ENCODE measurements at regions not wholly inside any gene's neighbourhood (a gene's known extent, or its start where the extent isn't known, plus 50 kb on each side); places are given as distances from the start of the nearest gene placed in this dataset.

DNA sequence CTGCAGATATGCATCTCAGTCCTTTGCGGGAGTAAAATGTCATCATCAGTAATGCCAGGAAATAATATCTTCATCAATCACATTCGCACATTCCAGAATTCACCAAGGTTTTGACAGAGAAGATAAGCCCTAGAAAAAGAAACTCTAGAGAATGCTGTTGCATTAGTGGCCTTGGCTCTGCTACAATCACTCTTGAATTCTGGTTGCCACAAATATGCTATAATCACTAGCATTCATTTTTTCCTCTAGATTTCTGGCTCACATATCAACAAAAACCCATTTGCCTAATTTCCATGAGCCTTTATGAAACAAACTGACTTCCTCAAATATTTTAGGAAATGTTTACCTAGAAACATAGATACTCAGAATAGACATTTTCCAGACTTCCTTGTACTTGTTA is 653.4 kb downstream of the ANXA1 start:
- DNase-seq: no peak

DNA sequence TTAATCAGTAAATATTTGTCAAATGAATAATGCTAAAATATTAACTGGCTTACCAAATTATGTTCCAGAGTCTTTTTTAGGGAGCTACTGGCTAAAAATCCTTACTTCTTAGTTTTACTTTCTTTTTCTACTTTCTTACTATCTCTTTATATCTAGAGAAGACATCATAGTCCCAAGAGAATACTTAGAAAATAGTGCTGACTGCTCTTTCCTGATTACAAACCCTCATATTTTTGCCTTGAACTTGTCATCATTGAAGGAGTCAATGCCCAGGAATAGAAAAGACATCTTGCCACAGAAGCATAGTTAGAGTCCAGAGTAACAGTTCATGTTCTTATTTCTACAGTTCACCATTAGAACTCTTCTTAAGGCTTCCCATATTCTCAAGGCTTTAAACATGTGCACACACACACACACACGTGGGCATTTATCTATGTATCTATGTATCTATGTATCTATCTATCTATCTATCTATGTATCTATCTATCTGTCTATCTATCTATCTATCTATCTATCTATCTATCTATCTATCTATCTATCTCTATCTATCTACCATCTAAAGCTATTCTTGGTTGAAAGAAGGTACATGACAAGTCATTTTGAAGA is 654.3 kb downstream of the ANXA1 start:
- DNase-seq: no peak

DNA sequence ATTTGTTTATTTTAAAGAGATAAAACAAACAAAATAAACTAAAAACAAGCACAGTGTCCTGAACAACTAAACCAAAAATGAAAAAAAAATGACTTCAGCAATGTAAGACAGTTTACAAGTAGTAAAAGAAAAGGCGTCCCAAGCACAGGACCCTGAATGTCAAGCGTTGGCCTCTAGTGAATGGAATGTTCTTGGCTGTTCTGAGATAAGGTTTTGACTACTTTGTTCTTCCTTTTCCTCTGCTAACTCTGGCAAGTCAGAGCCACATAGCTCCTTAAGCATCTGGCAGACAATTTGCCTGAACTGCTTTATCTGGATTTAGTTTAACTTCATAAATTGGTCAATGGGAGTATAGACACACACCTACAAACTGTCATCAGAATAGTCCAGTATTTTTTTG is 655.2 kb downstream of the ANXA1 start:
- DNase-seq: no peak

DNA sequence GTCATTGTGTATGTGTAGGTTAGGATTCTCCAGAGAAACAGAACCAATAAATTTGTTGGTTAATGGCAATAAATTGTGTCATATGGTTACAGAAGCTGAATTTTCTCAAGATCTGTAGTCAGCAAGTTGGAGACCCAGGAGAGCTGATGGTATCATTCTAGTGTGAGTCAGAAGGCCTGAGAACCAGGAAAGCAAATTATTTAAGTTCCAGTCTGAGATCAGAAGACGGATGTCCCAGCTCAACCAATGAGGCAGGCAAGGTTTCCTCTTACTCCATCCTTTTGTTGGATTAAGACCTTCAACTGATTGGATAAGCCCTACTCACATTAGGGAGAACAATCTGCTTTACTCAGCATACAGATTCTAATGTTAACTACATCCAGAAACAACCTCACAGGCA is 656.3 kb downstream of the ANXA1 start:
- no peak for DNase-seq

DNA sequence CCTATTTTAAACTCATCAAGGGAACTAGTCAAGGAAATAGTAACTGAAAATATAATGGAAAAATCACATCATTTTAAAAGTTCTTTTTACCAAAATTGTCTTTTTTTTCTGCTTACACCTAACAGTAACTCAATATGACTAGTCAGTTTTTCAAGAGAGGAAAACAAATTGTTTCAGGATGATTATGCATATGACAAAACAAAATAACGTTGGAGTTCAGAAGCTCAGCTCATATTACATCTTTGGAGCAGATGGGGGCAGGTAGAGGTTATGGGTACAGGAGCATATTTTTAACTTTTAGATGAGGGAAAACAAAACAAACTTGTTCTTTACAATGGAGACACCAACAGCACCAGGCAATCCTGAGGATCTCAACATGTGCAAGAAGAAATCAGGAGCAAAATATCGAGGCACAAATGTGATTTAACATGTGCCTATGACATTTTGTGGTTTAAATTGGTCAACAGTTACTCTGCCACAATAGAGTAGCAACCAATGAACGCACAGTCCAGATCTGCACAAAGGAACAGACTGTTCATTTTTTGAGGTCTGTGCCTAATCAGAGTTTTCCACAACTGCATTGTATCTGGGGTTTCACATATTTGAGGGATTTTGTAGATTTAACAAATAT is 659.0 kb downstream of the ANXA1 start:
- no peak for DNase-seq

DNA sequence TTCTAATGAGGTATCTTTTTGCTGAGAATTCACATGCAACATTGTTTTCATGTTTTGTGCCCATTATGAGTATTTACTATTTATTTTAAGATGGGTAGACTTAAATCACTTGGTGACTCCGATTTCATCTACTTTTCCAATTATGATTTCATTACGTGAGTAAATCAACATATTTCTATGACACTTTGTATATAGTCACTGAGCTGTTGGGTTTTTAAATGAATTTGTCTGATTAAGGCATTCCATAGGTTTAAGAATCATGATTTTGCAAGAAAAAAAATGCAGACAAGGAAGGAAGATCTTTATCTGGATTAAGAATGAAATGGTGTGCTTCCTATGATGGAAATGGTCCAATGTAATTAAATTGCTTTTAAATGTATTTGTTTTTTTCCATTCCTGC is 661.9 kb downstream of the ANXA1 start:
- DNase-seq: no peak

DNA sequence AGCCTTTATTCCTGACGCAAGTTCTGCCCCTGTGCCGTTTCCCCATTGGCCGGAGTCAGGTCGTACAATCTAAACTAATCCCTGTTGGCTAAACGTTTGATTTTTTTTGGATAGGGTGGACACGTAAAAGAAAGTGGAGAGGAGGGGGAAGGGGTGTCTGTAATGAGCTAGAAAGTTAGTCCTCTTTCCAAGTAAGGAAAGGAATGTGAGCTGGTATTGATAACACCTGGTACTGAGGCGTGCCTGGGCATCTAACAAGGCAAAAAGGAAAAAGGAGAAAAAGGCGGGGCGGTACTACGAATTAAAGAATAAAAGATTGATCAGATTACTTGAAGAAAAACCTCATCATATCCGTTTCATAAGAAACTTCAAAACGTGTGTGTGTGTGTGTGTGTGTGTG is 665.2 kb downstream of the ANXA1 start:
- no peak for DNase-seq

DNA sequence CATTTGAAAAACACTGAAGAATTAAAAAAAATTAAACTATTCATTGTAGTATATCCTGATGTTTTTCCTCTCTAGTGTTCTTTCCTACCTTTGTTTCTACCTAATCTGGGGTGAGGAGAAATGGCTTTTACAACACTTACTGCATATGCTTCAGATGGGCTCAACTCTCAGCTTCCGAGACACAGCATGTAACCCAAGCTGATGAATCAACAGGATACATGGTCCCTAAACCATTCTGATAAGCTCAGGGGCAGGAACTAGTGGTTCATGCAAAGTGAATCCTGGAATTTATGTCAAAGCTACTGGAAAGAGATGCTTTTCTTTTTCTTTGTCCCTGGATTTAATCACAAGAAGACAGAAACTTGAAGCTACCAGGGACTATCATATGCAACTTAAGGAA is 672.5 kb upstream of the RORB start:
- DNase-seq: no peak

DNA sequence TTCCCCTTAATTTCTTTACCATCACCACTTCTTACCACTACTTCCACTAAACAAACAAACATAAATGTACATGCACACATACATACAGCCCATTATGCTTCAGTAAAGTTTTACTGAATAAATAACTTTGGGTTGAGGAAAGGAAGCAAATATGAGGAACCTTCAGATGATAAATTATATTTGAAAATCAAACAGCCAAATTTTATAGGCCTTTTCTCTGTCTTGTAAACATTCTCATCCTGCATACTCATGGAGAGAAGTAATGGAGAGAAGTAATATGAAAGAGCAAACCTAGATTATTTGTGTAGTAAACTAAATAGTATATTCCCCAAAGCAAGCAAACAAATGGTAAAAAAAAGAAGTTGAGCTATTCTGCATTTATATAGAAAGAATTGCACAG is 658.3 kb upstream of the RORB start:
- DNase-seq: no peak

DNA sequence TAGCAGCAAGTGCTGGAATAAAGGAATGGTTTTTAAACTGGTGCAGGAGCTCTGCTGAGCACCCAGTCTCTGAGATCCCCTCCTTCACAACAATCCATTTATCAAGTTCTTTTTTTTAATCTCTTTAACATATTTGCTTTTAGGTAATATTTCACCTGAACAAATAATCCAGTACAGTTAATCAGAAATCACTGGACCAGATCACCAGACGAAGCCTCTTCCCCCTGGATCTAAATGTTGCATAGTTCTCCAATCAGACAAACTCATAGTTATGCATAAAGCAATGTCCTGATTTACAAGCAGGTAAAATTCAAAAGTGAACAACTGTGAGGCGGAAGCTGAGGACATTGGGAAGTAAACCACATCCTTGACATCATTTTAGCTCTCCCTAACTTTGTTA is 657.7 kb upstream of the RORB start:
- no peak for DNase-seq

DNA sequence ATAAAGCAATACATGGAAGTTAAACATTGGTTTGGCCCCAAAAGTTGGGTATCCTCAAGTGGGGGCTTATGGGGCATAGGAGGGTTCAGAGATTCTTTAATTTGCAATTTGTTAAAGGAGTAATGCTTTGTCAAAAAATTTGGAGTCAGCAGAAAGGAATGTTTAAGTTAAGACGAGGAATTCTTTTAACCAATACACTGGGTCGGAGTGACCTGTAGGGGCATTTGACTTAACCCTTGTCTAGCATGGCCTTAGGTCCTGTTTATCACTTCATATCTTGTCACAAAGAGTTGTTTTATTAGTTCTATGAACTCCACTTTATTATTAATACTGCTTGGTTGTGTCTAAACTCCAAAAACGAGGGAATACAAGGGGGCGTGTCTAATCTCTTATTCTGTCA is 656.1 kb upstream of the RORB start:
- no peak for DNase-seq

DNA sequence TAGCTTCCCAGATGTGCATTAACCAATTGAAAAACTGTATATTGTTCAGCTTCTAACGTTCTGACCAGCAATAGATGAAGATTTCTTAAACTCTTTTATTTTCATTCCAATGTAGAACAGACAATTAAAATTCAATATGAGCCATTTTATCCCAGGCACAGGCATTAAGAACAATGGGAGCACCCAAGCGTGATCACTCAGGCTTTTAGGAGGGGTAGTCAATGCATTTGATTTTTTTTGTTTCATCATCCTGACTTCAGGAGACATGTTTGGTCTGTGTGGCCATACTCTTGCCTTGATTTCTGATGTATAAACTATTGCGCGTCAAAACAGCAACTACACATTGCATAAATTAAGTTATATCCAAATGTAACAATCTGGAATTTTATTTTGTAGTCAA is 653.0 kb upstream of the RORB start:
- DNase-seq: no peak

DNA sequence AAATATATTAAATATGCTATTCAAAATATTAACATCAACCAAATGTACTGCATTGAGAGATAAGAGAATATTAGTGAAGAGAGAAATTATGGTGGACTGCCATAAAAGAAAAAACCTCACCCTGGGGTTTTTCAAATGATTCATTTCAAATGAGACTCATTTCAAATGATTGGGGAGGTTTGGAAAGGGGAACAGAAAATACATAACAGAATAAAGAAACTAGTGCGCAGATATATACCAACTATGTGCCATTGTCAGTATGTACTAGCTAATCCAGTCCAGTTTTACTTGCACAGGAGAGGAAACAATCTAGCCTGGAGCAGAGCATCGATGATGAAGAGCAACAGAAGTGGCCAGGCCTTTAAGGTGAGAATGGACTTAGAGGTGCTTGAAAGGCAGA is 651.6 kb upstream of the RORB start:
- no peak for DNase-seq

DNA sequence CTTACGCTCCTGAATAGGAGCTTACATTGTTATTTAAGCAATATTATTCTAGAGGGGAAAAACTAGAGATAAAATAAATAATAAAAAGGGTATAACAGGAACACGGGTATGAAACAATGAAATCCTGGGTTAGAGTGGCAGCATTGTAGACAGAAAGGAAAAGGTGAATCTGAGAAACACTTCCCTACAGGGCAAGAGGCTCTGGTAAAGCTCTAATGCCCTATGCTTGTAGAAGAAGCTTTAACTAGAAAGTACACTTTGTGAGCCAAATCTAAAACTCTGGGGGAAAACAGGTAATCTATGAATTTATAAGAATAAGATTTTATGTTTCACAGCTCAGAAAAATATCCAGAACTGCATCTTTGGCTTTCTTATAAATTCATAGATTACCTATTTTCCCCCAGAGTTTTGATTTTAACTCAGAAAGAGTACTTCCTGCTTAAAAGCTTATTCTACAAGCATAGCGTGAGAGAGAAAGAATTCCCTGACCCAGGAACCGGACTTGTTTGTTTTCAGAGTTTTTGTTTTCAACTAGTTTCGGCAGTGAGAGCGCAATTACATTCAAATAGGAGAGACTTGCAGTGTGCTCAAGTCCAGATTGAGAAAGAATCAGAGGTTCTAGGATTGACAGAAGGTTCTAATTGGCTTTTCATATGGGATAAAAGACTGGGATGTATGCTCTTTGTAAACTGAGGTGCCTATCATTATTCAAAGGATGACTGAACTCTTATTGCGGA is 651.0 kb upstream of the RORB start:
- no peak for DNase-seq

DNA sequence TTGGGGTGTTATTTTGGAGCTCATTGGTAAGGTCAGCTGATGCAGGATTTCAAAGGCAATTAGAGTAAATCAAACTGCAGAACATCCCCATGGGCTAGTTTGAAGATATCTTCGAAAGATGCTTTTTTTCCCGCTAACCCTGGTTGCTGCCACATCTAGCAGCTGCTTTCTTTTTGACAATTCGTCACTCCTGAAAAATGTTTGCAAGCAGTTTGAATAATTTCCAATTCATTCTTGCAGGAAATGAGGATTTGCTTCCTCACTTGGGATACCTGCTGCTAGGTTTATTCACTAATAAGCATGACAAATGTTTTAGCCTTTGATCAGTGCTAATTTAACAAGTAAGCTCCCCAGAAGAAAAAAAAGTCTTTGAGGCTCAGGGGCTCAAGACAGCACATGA is 649.6 kb upstream of the RORB start:
- DNase-seq: no peak

DNA sequence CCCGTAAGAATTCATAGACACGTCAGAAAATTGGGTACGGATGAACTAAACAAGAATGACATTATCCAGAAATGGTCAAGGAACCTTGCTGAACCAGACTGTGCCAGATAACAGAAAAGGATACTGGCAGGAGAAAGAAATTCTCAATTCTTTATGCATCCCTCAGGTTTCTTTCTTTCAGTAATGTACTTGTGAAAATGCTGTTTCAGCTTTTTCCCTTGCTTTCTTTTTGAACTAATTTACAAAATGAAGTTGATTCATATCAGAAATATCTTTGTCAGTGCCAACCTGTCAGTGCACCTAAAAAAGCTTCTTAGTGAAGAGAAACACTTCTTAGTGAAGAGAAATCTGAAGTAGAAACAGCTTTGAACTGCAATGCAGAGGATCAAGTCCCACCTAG is 643.6 kb upstream of the RORB start:
- DNase-seq: no peak

DNA sequence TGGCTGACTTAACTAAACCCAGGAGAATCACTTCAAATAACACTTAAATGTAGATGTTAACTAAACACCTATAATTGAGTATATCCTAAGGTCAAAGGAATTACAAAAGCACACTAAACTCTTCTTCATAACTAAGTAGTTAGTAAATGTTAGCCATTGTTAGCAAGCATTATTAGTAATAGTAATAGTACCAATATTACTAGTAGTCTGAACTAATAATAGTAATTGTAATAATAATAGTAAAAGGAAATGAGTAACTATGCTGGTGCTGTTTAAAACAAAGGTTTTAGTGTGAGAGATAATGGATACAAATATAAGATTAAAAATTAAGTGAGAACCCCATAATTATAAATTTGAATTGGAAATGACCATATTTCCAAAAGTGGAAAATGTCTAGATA is 641.9 kb upstream of the RORB start:
- DNase-seq: no peak

DNA sequence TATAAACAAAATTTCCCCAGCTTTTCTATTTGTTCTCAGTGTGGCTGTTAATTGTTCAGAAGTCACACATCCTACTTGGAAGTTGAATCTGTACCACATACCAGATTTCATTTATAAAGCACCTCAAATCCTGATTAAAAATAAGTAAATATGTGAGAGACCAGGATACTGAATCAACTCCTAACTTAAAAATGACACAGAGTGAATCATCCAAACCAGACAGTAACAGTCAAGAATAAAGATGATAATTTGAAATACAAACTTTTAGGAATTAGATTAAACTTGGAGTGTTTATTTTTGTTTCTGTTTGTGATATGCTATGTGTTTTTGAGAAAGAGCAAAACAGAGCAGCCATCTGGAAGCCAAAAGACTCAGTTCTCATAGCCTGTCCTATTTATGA is 633.2 kb upstream of the RORB start:
- DNase-seq: no peak

DNA sequence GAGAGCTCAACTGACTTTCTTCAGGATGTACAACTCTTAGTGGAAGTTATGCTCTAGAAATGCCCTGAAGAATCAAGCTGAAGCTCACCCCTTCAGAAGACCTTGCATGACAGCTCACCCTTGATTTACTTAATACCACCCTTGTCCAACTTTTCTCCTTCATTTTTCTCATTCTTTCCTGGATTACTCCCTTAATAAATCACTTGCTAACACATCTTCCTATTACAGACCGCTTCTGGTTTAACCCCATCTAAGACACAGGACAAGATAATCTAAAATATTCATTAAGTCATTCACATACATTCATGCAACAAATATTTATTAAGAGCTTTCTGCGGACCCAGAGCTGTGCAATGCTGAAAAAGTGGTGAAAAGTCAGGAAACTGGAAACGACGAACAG is 630.7 kb upstream of the RORB start:
- no peak for DNase-seq

DNA sequence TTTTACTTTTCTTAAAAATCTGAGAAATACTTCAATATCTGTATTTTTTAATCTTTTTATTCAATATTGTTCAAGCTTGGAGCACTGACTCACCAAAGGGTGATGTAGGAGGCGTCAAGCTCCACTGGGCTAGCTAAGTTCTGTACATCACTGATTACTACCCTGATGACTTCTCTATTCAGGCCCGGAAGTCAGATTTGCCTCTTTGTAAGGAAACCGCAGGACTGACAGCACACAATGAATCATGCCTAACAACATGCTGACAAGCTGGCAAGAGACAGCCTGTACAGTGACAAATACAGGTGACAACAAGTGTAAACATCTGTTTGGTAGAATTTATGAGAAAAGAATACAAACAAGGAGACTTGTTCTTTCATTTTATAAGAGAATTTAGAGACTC is 627.9 kb upstream of the RORB start:
- peak; percentile 14 for DNase-seq

DNA sequence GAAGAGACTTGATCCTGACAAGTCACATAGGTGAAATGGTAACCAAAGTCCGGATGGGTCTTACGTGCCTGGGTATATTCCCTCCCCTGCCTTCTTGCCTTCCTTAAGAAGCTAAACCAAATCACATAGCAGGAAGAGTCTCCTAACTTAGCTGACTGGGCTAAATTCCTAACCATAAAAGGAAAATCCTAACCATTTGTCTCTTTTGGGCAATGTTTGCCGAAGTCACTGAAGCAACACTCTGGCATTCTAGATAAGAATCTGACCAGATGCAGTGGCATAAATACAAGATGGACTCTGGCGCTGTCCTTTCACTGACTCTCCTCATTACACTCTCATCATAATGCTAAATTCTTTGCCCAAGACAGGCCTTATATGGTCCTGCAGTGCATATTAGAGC is 625.5 kb upstream of the RORB start:
- no peak for DNase-seq

DNA sequence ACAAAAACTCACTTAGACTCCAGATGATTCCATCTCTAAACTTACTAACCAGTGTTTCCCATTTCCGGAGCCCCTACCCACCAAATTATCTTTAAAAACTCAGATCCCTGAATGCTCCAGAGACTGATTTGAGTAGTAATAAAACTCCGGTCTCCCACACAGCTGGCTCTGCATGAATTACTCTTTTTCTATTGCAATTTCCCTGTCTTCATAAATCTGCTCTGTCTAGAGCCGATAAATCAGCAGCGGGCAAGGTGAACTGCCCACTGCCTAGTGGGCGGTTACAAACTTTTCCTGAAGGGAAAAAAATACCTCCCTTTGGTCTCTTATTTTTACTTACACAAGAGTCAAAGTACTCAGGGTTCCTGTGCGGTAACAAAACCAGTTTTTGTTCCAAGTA is 624.4 kb upstream of the RORB start:
- no peak for DNase-seq

DNA sequence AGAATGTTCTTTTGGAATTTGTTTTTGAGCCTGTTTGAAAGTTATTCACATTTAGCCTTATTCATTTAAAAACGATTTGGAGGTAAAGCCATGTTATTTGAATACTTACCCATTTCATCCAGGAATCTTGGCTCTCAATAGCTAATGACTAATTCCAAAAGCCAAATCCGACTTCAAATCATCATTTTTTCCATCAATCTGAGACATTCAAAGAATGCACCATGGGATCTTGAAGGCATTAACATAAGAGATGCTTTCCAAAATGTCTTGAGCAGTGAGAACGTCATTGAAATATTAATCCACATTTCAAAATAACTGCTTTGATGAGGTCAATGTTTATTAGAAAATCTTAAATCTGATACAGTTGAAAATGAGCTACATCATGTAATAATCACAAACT is 617.0 kb upstream of the RORB start:
- no peak for DNase-seq

DNA sequence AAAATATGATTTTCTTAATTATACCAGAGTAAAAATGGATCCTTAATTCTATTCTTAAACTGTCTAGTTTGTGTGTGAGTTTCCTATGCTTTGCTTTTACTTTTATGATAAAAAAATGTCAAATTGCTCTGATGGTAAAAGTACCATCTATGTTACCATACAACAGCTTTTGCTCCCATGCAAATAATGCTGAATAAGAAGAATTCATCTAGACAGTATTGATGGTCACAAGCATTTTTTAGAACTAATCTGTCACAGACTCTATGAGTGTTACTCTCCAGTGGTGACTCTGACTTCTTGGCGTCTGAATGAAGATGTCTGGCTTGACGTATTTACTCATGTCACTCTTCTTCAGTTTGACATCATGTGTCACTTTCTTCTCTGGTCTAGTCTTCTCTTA is 608.1 kb upstream of the RORB start:
- no peak for DNase-seq

Data from CD4-positive, alpha-beta T cell treated with Interleukin-17A for 1 hour (primary cell).